ENCODE measurements at regions not wholly inside any gene's neighbourhood (a gene's known extent, or its start where the extent isn't known, plus 50 kb on each side); places are given as distances from the start of the nearest gene placed in this dataset.

- no peaks in the 10 kb centered on the region for H3K9me3 ChIP-seq
- TF ChIP-seq POLR2A (IDR thresholded peaks at IDR 0.05) = no peak
- no peak for TF ChIP-seq CTCF (IDR thresholded peaks at IDR 0.05)
- TF ChIP-seq POLR2AphosphoS5 (IDR thresholded peaks at IDR 0.05; ENCODE audit: insufficient read depth in 1 of 2, low read depth in 1 of 2) = no peak
- intact Hi-C loops (cut with DNase I) = no loop called here
- no peaks in the 10 kb centered on the region for H3K36me3 ChIP-seq
- H3K4me1 ChIP-seq = no peaks in the 10 kb centered on the region
- no peaks in the 10 kb centered on the region for H3K27me3 ChIP-seq
- H3K27ac ChIP-seq = no peak overlapping the region
- no peak overlapping the region for H3K4me3 ChIP-seq
- DNase-seq (ENCODE audit: extremely low spot score in 2 of 2) = no peak
These were observed 91.3 kb upstream of the SMIM30 start for GRCh38 chr7:113209449-113210203.

GRCh38 chr7:113207931-113208330 is 89.6 kb upstream of the SMIM30 start:
- intact Hi-C loops (cut with DNase I) = no loop called here

GRCh38 chr7:113207441-113207840 is 89.1 kb upstream of the SMIM30 start:
- DNase-seq (ENCODE audit: extremely low spot score in 2 of 2) = no peak
- Histone ChIP-seq H3K4me1 (no peaks in the 10 kb centered on the region), H3K9me3 (no peaks in the 10 kb centered on the region), H3K27ac (no peak overlapping the region), H3K4me3 (no peak overlapping the region), H3K27me3 (no peaks in the 10 kb centered on the region), H3K36me3 (no peaks in the 10 kb centered on the region)
- intact Hi-C loops (cut with DNase I) = no loop called here
- no peak for TF ChIP-seq CTCF (IDR thresholded peaks at IDR 0.05)
- no peak for TF ChIP-seq POLR2AphosphoS5 (IDR thresholded peaks at IDR 0.05; ENCODE audit: insufficient read depth in 1 of 2, low read depth in 1 of 2)
- no peak for TF ChIP-seq POLR2A (IDR thresholded peaks at IDR 0.05)

More at GRCh38 chr7:113207931-113208330, 89.6 kb upstream of the SMIM30 start:
- DNase-seq (ENCODE audit: extremely low spot score in 2 of 2) = no peak
- Histone ChIP-seq H3K4me3 (no peak overlapping the region), H3K27ac (no peak overlapping the region), H3K4me1 (no peaks in the 10 kb centered on the region), H3K36me3 (no peaks in the 10 kb centered on the region), H3K27me3 (no peaks in the 10 kb centered on the region), H3K9me3 (no peaks in the 10 kb centered on the region)
- TF ChIP-seq POLR2A (IDR thresholded peaks at IDR 0.05) (no peak), POLR2AphosphoS5 (IDR thresholded peaks at IDR 0.05; ENCODE audit: insufficient read depth in 1 of 2, low read depth in 1 of 2) (no peak), CTCF (IDR thresholded peaks at IDR 0.05) (no peak)

- H3K36me3 ChIP-seq = no peaks in the 10 kb centered on the region
- TF ChIP-seq POLR2A (IDR thresholded peaks at IDR 0.05) (no peak), POLR2AphosphoS5 (IDR thresholded peaks at IDR 0.05; ENCODE audit: insufficient read depth in 1 of 2, low read depth in 1 of 2) (no peak), CTCF (IDR thresholded peaks at IDR 0.05) (no peak)
- intact Hi-C loops (cut with DNase I) = no loop called here
These were observed 86.1 kb upstream of the SMIM30 start for GRCh38 chr7:113204415-113204814.

GRCh38 chr7:113202284-113202683 is 83.9 kb upstream of the SMIM30 start:
- Histone ChIP-seq H3K27ac (no peak overlapping the region), H3K4me3 (no peak overlapping the region), H3K9me3 (no peaks in the 10 kb centered on the region), H3K36me3 (no peaks in the 10 kb centered on the region), H3K27me3 (no peaks in the 10 kb centered on the region), H3K4me1 (no peaks in the 10 kb centered on the region)
- DNase-seq (ENCODE audit: extremely low spot score in 2 of 2) = no peak
- intact Hi-C loops (cut with DNase I) = no loop called here
- TF ChIP-seq POLR2A (IDR thresholded peaks at IDR 0.05) = no peak

More at GRCh38 chr7:113204415-113204814, 86.1 kb upstream of the SMIM30 start:
- Histone ChIP-seq H3K27me3 (no peaks in the 10 kb centered on the region), H3K9me3 (no peaks in the 10 kb centered on the region), H3K4me3 (no peak overlapping the region), H3K27ac (no peak overlapping the region), H3K4me1 (no peaks in the 10 kb centered on the region)
- DNase-seq (ENCODE audit: extremely low spot score in 2 of 2) = no peak
